WTC11 (cell line): ENCODE measurements at regions not wholly inside any gene's neighbourhood (a gene's known extent, or its start where the extent isn't known, plus 50 kb on each side); places are given as distances from the start of the nearest gene placed in this dataset.

Experiments used
- ATAC-seq: fragments of 200-7000 bp; cut with Tn5 transposase; 2 replicates; pipeline ENCODE4 v1.10.0; 2021; ENCODE audit warnings: mild to moderate bottlenecking, moderate library complexity
- CTCF ChIA-PET: fragments of 300-600 bp; sonication (Branson Sonifier 250); formaldehyde crosslinking; loops from one replicate; lab custom pipeline; 2021; ENCODE audit warnings: antibody characterized with exemption; lab: Charles Lee
- POLR2A ChIA-PET: fragments of 350-600 bp; sonication (Branson Sonifier 250); formaldehyde crosslinking; loops from one replicate; lab custom pipeline; 2021; ENCODE audit warnings: antibody characterized with exemption; lab: Charles Lee
- DNase-seq: peaks from one replicate; pipeline ENCODE4 v3.0.0; 2021; ENCODE audit warnings: low spot score
- H3K27ac Mint-ChIP-seq: 2 replicates; pipeline ENCODE4 v1.8.0; 2021; ENCODE audit warnings: mixed read lengths
- H3K27me3 Mint-ChIP-seq: 2 replicates; pipeline ENCODE4 v1.8.0; 2021; ENCODE audit warnings: low read depth, mild to moderate bottlenecking, moderate library complexity, mixed read lengths
- H3K36me3 Mint-ChIP-seq: 2 replicates; pipeline ENCODE4 v1.8.0; 2021; ENCODE audit warnings: mixed read lengths
- H3K4me1 Mint-ChIP-seq: 2 replicates; pipeline ENCODE4 v1.8.0; 2022; ENCODE audit warnings: mixed read lengths
- H3K4me3 Mint-ChIP-seq: 2 replicates; pipeline ENCODE4 v1.8.0; 2021; ENCODE audit warnings: mild to moderate bottlenecking, moderate library complexity, mixed read lengths
- H3K9me3 Mint-ChIP-seq: 2 replicates; pipeline ENCODE4 v1.8.0; 2021; ENCODE audit warnings: mixed read lengths
- AFF4 ChIP-seq: sonication (generic); formaldehyde crosslinking; IDR thresholded peaks from 2 replicates; pipeline ENCODE4 v1.8.1; 2023; ENCODE audit warnings: mild to moderate bottlenecking, missing genetic modification reagents, borderline replicate concordance
- ARID4B ChIP-seq: sonication (generic); formaldehyde crosslinking; IDR thresholded peaks from 2 replicates; pipeline ENCODE4 v1.8.0; 2023; ENCODE audit warnings: missing genetic modification reagents, mild to moderate bottlenecking, borderline replicate concordance
- NFE2L1 ChIP-seq: sonication (generic); formaldehyde crosslinking; IDR thresholded peaks from 2 replicates; pipeline ENCODE4 v1.8.1; 2023; ENCODE audit warnings: missing genetic modification reagents
- SMAD4 ChIP-seq: sonication (generic); formaldehyde crosslinking; IDR thresholded peaks from 2 replicates; pipeline ENCODE4 v1.8.0; 2022; ENCODE audit warnings: mild to moderate bottlenecking, missing genetic modification reagents
- TEAD4 ChIP-seq: sonication (generic); formaldehyde crosslinking; IDR thresholded peaks from 2 replicates; pipeline ENCODE4 v1.8.0; 2022; ENCODE audit warnings: mild to moderate bottlenecking, missing genetic modification reagents
- TP53 ChIP-seq: sonication (generic); formaldehyde crosslinking; IDR thresholded peaks from 2 replicates; pipeline ENCODE4 v1.8.1; 2023; ENCODE audit warnings: mild to moderate bottlenecking, missing genetic modification reagents
- ZMAT4 ChIP-seq: fragments of 250-450 bp; sonication (Bioruptor Pico); IDR thresholded peaks from 2 replicates; pipeline ENCODE4 v1.9.0; 2021; ENCODE audit warnings: mild to moderate bottlenecking
- ZNF121 ChIP-seq: sonication (generic); formaldehyde crosslinking; IDR thresholded peaks from 2 replicates; pipeline ENCODE4 v1.8.0; 2023; ENCODE audit warnings: missing genetic modification reagents
- ZNF138 ChIP-seq: sonication (generic); formaldehyde crosslinking; conservative IDR thresholded peaks from 2 replicates; pipeline ENCODE4 v1.8.1; 2022; ENCODE audit warnings: mild to moderate bottlenecking, moderate library complexity, missing genetic modification reagents
- ZNF317 ChIP-seq: sonication (generic); formaldehyde crosslinking; IDR thresholded peaks from 2 replicates; pipeline ENCODE4 v1.8.1; 2023; ENCODE audit warnings: low read depth, mild to moderate bottlenecking, moderate library complexity, missing genetic modification reagents, borderline replicate concordance
- ZSCAN18 ChIP-seq: fragments of 250-450 bp; sonication (Bioruptor Pico); IDR thresholded peaks from 2 replicates; pipeline ENCODE4 v2.1.2; 2022; ENCODE audit warnings: mild to moderate bottlenecking, moderate library complexity

GRCh38 chr3:102269406-102269805 lies 165.4 kb upstream of the ZPLD1 start (continued):
- no peak for TF ChIP-seq ZSCAN18 (CRISPR knock-in tag)

GRCh38 chr3:102290241-102290640 lies 144.6 kb upstream of the ZPLD1 start:
- no peak for DNase-seq
- Mint-ChIP-seq H3K9me3 (peaks cover 64% of the 10 kb centered on the region), H3K27me3 (no peaks in the 10 kb centered on the region; the same call in 1 of the 2 replicates), H3K27ac (no peak overlapping the region), H3K4me1 (peaks cover 7% of the 10 kb centered on the region), H3K4me3 (no peak overlapping the region), H3K36me3 (peaks cover 28% of the 10 kb centered on the region)
- ChIA-PET POLR2A (no interaction called here), CTCF (no interaction called here)
- TF ChIP-seq ARID4B (CRISPR knock-in tag), result no peak
- no peak for TF ChIP-seq AFF4 (CRISPR knock-in tag)
- TF ChIP-seq TEAD4 (CRISPR knock-in tag), result no peak
- TF ChIP-seq ZNF138 (CRISPR knock-in tag), result no peak
- no peak for TF ChIP-seq ZNF317 (CRISPR knock-in tag)
- TF ChIP-seq ZMAT4 (CRISPR knock-in tag), result no peak
- no peak for ATAC-seq

- no peaks in the 10 kb centered on the region for H3K27me3 Mint-ChIP-seq
- DNase-seq (no peak), ATAC-seq (no peak)
- H3K9me3 Mint-ChIP-seq, result peaks cover 34% of the 10 kb centered on the region
- no peak overlapping the region for H3K27ac Mint-ChIP-seq
- POLR2A ChIA-PET, result no interaction called here
- CTCF ChIA-PET, result no interaction called here
- H3K4me3 Mint-ChIP-seq, result no peak overlapping the region
- peaks cover 26% of the 10 kb centered on the region for H3K36me3 Mint-ChIP-seq
- TF ChIP-seq AFF4 (CRISPR knock-in tag) (no peak), TP53 (CRISPR knock-in tag) (no peak), ZNF138 (CRISPR knock-in tag) (no peak), NFE2L1 (CRISPR knock-in tag) (no peak), SMAD4 (CRISPR knock-in tag) (no peak), ZNF121 (no peak)
- peaks cover 12% of the 10 kb centered on the region for H3K4me1 Mint-ChIP-seq
Observed at GRCh38 chr3:102295756-102296155, 139.1 kb upstream of the ZPLD1 start.
